Thyroid gland (tissue), 4 donors: ENCODE measurements at regions not wholly inside any gene's neighbourhood (a gene's known extent, or its start where the extent isn't known, plus 50 kb on each side); places are given as distances from the start of the nearest gene placed in this dataset.
"Not testable (repeated sequence)": the region's sequence is repeated elsewhere in the genome, so short reads cannot be mapped to it uniquely, and the experiment has no call there.

Experiments used
- POLR2A ChIP-seq, 2 donors: fragments of 450-650 bp; IDR thresholded peaks; one replicate each; pipeline ENCODE4 v1.6.1; 2017; ENCODE audit warnings: antibody characterized with exemption in 2 of 2, mild to moderate bottlenecking in 2 of 2, moderate library complexity in 1 of 2
- TF ChIP-seq, protein P1 (sequence below), 6 experiments: fragments of 200-600 bp in 3 of 6; fragments of 450-650 bp in 3 of 6; sonication (generic) in 3 of 6; IDR thresholded peaks; one replicate each; pipeline ENCODE4 v1.5.1; 2016 to 2019; ENCODE audit warnings: antibody characterized with exemption in 6 of 6, mild to moderate bottlenecking in 2 of 6, inconsistent platforms in 1 of 6, moderate library complexity in 1 of 6

DNA sequence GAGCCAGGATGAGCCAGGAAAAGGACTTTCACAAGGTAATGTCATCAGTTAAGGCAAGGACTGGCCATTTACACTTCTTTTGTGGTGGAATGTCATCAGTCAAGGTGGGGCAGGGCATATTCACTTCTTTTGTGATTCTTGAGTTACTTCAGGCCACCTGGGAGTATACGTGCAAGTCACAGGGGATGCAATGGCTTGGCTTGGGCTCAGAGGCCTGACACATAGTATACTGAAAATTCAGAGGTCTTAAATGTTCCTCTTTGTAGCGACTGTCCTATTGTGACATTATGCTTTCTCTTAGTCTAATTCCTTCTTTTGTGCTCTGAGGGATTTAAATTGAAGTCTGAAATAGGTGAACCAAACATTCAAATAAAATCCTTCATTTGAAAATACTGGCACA is 121.8 kb upstream of the TFPI start:
- TF ChIP-seq, protein P1, sequence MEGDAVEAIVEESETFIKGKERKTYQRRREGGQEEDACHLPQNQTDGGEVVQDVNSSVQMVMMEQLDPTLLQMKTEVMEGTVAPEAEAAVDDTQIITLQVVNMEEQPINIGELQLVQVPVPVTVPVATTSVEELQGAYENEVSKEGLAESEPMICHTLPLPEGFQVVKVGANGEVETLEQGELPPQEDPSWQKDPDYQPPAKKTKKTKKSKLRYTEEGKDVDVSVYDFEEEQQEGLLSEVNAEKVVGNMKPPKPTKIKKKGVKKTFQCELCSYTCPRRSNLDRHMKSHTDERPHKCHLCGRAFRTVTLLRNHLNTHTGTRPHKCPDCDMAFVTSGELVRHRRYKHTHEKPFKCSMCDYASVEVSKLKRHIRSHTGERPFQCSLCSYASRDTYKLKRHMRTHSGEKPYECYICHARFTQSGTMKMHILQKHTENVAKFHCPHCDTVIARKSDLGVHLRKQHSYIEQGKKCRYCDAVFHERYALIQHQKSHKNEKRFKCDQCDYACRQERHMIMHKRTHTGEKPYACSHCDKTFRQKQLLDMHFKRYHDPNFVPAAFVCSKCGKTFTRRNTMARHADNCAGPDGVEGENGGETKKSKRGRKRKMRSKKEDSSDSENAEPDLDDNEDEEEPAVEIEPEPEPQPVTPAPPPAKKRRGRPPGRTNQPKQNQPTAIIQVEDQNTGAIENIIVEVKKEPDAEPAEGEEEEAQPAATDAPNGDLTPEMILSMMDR (IDR thresholded peaks at IDR 0.05) = not testable (repeated sequence)
- TF ChIP-seq POLR2A (IDR thresholded peaks at IDR 0.05) = not testable (repeated sequence)
